ENCODE measurements at regions not wholly inside any gene's neighbourhood (a gene's known extent, or its start where the extent isn't known, plus 50 kb on each side); places are given as distances from the start of the nearest gene placed in this dataset.
"Not testable (repeated sequence)": the region's sequence is repeated elsewhere in the genome, so short reads cannot be mapped to it uniquely, and the experiment has no call there.

DNA sequence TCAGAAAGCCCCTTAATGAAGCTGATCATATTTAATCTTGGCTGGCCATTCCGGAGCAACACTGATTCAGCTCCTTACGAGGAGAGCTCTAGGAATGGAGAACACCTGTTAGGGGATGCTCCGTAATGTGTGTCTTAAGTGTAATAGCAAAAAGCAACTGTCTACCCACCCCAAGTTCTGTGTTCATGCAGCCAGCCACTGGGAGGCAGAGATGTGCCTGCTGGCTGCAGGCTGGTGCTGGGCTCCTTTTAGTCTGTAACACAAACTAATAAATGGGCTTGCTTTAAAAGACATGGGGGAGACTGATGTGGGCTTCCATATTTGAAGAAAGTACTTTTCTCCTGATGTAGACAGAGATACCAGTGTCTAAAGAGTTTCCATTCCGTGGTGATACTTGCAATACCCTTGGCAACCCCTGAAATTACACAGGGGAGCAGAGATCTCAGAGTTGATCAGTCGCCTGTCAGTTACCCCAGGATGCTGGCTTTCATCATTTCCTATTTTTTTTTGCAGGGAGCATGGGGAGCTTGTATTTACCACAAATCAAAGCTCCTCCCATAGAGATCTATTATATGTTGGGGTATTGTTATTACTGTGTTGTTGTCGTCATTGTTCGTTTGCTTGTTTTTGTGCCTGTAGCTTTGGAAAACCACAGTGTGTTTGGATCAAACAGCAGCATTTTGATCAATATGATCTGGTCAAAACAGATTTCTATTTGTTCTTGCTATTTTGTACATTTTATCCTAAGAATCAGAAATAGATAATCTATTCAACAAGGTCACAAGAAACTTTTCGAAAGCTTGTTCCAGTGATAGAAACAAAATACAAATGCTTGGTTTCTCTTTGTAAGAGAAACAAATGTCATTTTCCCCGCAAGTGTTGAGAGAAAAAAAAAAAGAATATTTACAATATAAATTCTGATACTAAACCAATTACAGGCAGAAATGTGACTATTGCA is 65.8 kb downstream of the MTX3 start:
- Histone ChIP-seq H3K9me3 (ENCODE audit: control extremely low read depth in 1 of 5, control insufficient read depth in 4 of 5, insufficient read depth in 2 of 5, low read depth in 1 of 5, low read length in 4 of 5) (peaks cover 0 to 9% (median 5%) of the 10 kb centered on the region in 5 experiments), H3K4me1 (ENCODE audit: control extremely low read depth in 1 of 4, control insufficient read depth in 4 of 4, insufficient read depth in 4 of 4, low read length in 3 of 4) (no peaks in the 10 kb centered on the region), H3K36me3 (ENCODE audit: control insufficient read depth in 4 of 4, insufficient read depth in 4 of 4, low read length in 3 of 4) (no peaks in the 10 kb centered on the region), H3K4me3 (ENCODE audit: control insufficient read depth in 1 of 7, extremely low read depth in 1 of 7, insufficient read depth in 4 of 7, low read depth in 2 of 7, low read length in 6 of 7) (no peak overlapping the region), H3K27ac (ENCODE audit: insufficient read depth in 1 of 2, low read depth in 1 of 2, low read length in 2 of 2, poor library complexity in 1 of 2, severe bottlenecking in 2 of 2) (no peak overlapping the region), H3K27me3 (replicated peaks in 2 of 5; ENCODE audit: control insufficient read depth in 4 of 5, insufficient read depth in 5 of 5, low read length in 4 of 5) (peaks cover 0 to 18% (median 0%) of the 10 kb centered on the region in 5 experiments)
- no peak for DNase-seq
- POLR2A ChIA-PET = no interaction called here
- CTCF ChIA-PET = no interaction called here
- WGBS (ENCODE audit: insufficient coverage) = 63% methylated on average over 3 of the region's 9 CpGs

DNA sequence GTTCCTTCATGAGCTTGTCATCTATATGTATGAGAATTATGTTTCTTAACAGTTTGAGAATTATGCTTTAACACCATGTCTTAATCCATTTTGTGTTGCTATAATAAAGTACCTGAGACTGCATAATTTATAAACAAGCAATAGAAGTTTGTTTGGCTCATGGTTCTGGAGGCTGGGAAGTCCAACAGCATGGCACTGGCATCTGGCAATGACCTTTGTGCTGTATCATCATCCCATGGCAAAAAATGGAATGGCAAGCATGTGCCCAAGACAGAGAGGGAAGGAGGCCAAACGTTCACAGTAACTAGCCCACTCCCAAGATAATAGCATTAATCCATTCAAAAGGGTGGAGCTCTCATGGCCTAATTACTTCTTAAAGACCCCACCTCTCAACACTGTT is 67.6 kb downstream of the MTX3 start:
- no peaks in the 10 kb centered on the region for H3K4me1 ChIP-seq (ENCODE audit: control extremely low read depth in 1 of 4, control insufficient read depth in 4 of 4, insufficient read depth in 4 of 4, low read length in 3 of 4)
- no peak overlapping the region for H3K27ac ChIP-seq (ENCODE audit: insufficient read depth in 1 of 2, low read depth in 1 of 2, low read length in 2 of 2, poor library complexity in 1 of 2, severe bottlenecking in 2 of 2)
- no peak for DNase-seq
- no CpG with 5 or more reads among the region's 1 CpG for WGBS (ENCODE audit: insufficient coverage)
- H3K27me3 ChIP-seq (replicated peaks in 2 of 5; ENCODE audit: control insufficient read depth in 4 of 5, insufficient read depth in 5 of 5, low read length in 4 of 5) = peaks cover 0 to 18% (median 0%) of the 10 kb centered on the region in 5 experiments
- CTCF ChIA-PET = interaction anchor here (1.1 kb wide), 1 partner anchor 16 kb away, joined by 4 read pairs; no protein-coding TSS in a partner anchor
- H3K4me3 ChIP-seq (ENCODE audit: control insufficient read depth in 1 of 7, extremely low read depth in 1 of 7, insufficient read depth in 4 of 7, low read depth in 2 of 7, low read length in 6 of 7) = no peak overlapping the region
- peaks cover 1 to 15% (median 5%) of the 10 kb centered on the region in 5 experiments for H3K9me3 ChIP-seq (ENCODE audit: control extremely low read depth in 1 of 5, control insufficient read depth in 4 of 5, insufficient read depth in 2 of 5, low read depth in 1 of 5, low read length in 4 of 5)
- no peaks in the 10 kb centered on the region for H3K36me3 ChIP-seq (ENCODE audit: control insufficient read depth in 4 of 4, insufficient read depth in 4 of 4, low read length in 3 of 4)
- POLR2A ChIA-PET = no interaction called here

DNA sequence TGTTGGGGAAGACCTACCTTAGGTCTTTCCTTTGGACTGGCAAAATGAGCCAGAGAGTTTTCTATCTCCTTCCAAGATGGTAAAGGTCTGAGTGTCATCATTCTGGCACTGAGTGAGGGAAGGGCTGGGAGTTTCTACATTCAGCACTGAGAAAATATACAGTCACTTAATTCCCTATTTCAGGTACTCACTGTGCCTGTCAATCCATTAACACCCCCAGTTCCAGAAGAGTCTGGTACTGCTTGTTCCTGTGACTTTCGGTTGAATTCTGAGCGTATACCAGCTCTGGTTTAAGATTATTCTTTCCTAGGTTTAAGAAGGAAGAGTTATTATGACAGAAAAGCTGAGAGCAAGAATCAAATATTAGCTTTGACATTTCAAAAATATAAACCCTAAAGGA is 68.4 kb downstream of the MTX3 start:
- no CpG with 5 or more reads among the region's 2 CpGs for WGBS (ENCODE audit: insufficient coverage)
- no peak overlapping the region for H3K4me3 ChIP-seq (ENCODE audit: control insufficient read depth in 1 of 7, extremely low read depth in 1 of 7, insufficient read depth in 4 of 7, low read depth in 2 of 7, low read length in 6 of 7)

DNA sequence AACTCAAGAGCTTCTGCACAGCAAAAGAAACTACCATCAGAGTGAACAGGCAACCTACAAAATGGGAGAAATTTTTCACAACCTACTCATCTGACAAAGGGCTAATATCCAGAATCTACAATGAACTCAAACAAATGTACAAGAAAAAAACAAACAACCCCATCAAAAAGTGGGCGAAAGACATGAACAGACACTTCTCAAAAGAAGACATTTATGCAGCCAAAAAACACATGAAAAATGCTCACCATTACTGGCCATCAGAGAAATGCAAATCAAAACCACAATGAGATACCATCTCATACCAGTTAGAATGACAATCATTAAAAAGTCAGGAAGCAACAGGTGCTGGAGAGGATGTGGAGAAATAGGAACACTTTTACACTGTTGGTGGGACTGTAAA is 83.6 kb downstream of the MTX3 start:
- CTCF ChIA-PET = not testable (repeated sequence)
- no CpG with 5 or more reads among the region's 1 CpG for WGBS (ENCODE audit: insufficient coverage)
- peaks cover 0 to 13% (median 4%) of the 10 kb centered on the region in 5 experiments for H3K27me3 ChIP-seq (replicated peaks in 2 of 5; ENCODE audit: control insufficient read depth in 4 of 5, insufficient read depth in 5 of 5, low read length in 4 of 5)

More for the DNA sequence above, 68.4 kb downstream of the MTX3 start:
- Histone ChIP-seq H3K36me3 (ENCODE audit: control insufficient read depth in 4 of 4, insufficient read depth in 4 of 4, low read length in 3 of 4) (no peaks in the 10 kb centered on the region), H3K27me3 (replicated peaks in 2 of 5; ENCODE audit: control insufficient read depth in 4 of 5, insufficient read depth in 5 of 5, low read length in 4 of 5) (peaks cover 0 to 18% (median 0%) of the 10 kb centered on the region in 5 experiments), H3K9me3 (ENCODE audit: control extremely low read depth in 1 of 5, control insufficient read depth in 4 of 5, insufficient read depth in 2 of 5, low read depth in 1 of 5, low read length in 4 of 5) (peaks cover 3 to 23% (median 8%) of the 10 kb centered on the region in 5 experiments), H3K27ac (ENCODE audit: insufficient read depth in 1 of 2, low read depth in 1 of 2, low read length in 2 of 2, poor library complexity in 1 of 2, severe bottlenecking in 2 of 2) (no peak overlapping the region), H3K4me1 (ENCODE audit: control extremely low read depth in 1 of 4, control insufficient read depth in 4 of 4, insufficient read depth in 4 of 4, low read length in 3 of 4) (no peaks in the 10 kb centered on the region)
- ChIA-PET CTCF (no interaction called here), POLR2A (interaction anchor here (0.6 kb wide), 1 partner anchor 28 kb away, joined by 3 read pairs; no protein-coding TSS in a partner anchor)
- DNase-seq = no peak

DNA sequence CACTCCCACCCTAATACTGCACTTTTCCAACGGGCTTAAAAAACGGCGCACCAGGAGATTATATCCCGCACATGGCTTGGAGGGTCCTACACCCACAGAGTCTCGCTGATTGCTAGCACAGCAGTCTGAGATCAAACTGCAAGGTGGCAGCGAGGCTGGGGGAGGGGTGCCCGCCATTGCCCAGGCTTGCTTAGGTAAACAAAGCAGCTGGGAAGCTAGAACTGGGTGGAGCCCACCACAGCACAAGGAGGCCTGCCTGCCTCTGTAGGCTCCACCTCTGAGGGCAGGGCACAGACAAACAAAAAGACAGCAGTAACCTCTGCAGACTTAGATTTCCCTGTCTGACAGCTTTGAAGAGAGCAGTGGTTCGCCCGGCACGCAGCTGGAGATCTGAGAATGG is 88.5 kb downstream of the MTX3 start:
- H3K4me1 ChIP-seq (ENCODE audit: control extremely low read depth in 1 of 4, control insufficient read depth in 4 of 4, insufficient read depth in 4 of 4, low read length in 3 of 4); POLR2A ChIA-PET; DNase-seq; H3K36me3 ChIP-seq (ENCODE audit: control insufficient read depth in 4 of 4, insufficient read depth in 4 of 4, low read length in 3 of 4); H3K4me3 ChIP-seq (ENCODE audit: control insufficient read depth in 1 of 7, extremely low read depth in 1 of 7, insufficient read depth in 4 of 7, low read depth in 2 of 7, low read length in 6 of 7); CTCF ChIA-PET; H3K9me3 ChIP-seq (ENCODE audit: control extremely low read depth in 1 of 5, control insufficient read depth in 4 of 5, insufficient read depth in 2 of 5, low read depth in 1 of 5, low read length in 4 of 5); H3K27me3 ChIP-seq (replicated peaks in 2 of 5; ENCODE audit: control insufficient read depth in 4 of 5, insufficient read depth in 5 of 5, low read length in 4 of 5); H3K27ac ChIP-seq (ENCODE audit: insufficient read depth in 1 of 2, low read depth in 1 of 2, low read length in 2 of 2, poor library complexity in 1 of 2, severe bottlenecking in 2 of 2): not testable (repeated sequence)
- WGBS (ENCODE audit: insufficient coverage) = 100% methylated on average over 2 of the region's 10 CpGs

More for the DNA sequence above, 83.6 kb downstream of the MTX3 start:
- POLR2A ChIA-PET; H3K27ac ChIP-seq (ENCODE audit: insufficient read depth in 1 of 2, low read depth in 1 of 2, low read length in 2 of 2, poor library complexity in 1 of 2, severe bottlenecking in 2 of 2); DNase-seq; H3K36me3 ChIP-seq (ENCODE audit: control insufficient read depth in 4 of 4, insufficient read depth in 4 of 4, low read length in 3 of 4); H3K4me3 ChIP-seq (ENCODE audit: control insufficient read depth in 1 of 7, extremely low read depth in 1 of 7, insufficient read depth in 4 of 7, low read depth in 2 of 7, low read length in 6 of 7); H3K4me1 ChIP-seq (ENCODE audit: control extremely low read depth in 1 of 4, control insufficient read depth in 4 of 4, insufficient read depth in 4 of 4, low read length in 3 of 4); H3K9me3 ChIP-seq (ENCODE audit: control extremely low read depth in 1 of 5, control insufficient read depth in 4 of 5, insufficient read depth in 2 of 5, low read depth in 1 of 5, low read length in 4 of 5): not testable (repeated sequence)

DNA sequence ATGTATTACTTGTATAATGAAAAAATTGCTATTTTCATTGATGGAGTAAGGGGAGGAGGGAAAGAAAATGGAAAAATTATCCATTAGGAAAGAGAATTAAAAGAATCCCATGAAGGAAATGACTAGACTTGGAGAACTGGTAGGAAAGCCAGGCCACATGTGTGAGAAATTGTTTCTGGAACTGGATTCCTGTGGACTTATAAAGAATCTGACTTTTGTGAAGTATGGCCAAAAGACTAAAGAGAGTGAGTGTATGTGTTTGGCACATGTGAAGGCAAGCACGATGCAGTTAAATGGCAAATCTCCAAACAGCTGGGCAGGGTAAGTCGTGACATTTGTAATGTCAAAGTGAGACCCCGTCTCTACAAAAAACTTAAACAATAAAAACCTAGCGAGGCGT is 89.4 kb downstream of the MTX3 start:
- DNase-seq = no peak
- Histone ChIP-seq H3K27me3 (replicated peaks in 2 of 5; ENCODE audit: control insufficient read depth in 4 of 5, insufficient read depth in 5 of 5, low read length in 4 of 5) (peaks cover 0 to 6% (median 2%) of the 10 kb centered on the region in 5 experiments), H3K27ac (ENCODE audit: insufficient read depth in 1 of 2, low read depth in 1 of 2, low read length in 2 of 2, poor library complexity in 1 of 2, severe bottlenecking in 2 of 2) (no peak overlapping the region), H3K4me3 (ENCODE audit: control insufficient read depth in 1 of 7, extremely low read depth in 1 of 7, insufficient read depth in 4 of 7, low read depth in 2 of 7, low read length in 6 of 7) (no peak overlapping the region), H3K36me3 (ENCODE audit: control insufficient read depth in 4 of 4, insufficient read depth in 4 of 4, low read length in 3 of 4) (no peaks in the 10 kb centered on the region), H3K4me1 (ENCODE audit: control extremely low read depth in 1 of 4, control insufficient read depth in 4 of 4, insufficient read depth in 4 of 4, low read length in 3 of 4) (no peaks in the 10 kb centered on the region), H3K9me3 (ENCODE audit: control extremely low read depth in 1 of 5, control insufficient read depth in 4 of 5, insufficient read depth in 2 of 5, low read depth in 1 of 5, low read length in 4 of 5) (peaks cover 0 to 3% (median 0%) of the 10 kb centered on the region in 5 experiments)
- ChIA-PET POLR2A (no interaction called here), CTCF (no interaction called here)
- WGBS (ENCODE audit: insufficient coverage) = 100% methylated on average over 4 of the region's 5 CpGs

DNA sequence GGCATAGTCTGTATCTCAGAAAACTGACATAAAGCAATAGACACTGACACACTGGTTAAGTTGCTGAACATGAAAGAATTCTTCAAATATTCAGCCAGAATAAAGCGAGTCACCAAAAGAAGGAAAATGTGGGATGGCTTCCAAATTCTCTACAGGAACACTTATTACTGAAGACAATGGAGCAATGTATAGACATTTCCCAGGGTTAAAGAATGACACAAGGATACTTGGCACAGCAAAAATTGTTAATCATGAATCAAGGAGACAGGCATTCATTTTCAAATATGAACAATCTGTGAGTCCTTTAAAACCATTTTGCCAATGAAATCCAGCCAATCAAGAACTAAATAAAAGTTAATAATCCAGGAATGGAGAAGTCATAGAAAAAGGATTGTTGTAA is 92.5 kb downstream of the MTX3 start:
- ChIA-PET CTCF (no interaction called here), POLR2A (no interaction called here)
- no peaks in the 10 kb centered on the region for H3K4me1 ChIP-seq (ENCODE audit: control extremely low read depth in 1 of 4, control insufficient read depth in 4 of 4, insufficient read depth in 4 of 4, low read length in 3 of 4)
- H3K27ac ChIP-seq (ENCODE audit: insufficient read depth in 1 of 2, low read depth in 1 of 2, low read length in 2 of 2, poor library complexity in 1 of 2, severe bottlenecking in 2 of 2) = no peak overlapping the region
- DNase-seq = no peak
- no peak overlapping the region for H3K4me3 ChIP-seq (ENCODE audit: control insufficient read depth in 1 of 7, extremely low read depth in 1 of 7, insufficient read depth in 4 of 7, low read depth in 2 of 7, low read length in 6 of 7)
- H3K9me3 ChIP-seq (ENCODE audit: control extremely low read depth in 1 of 5, control insufficient read depth in 4 of 5, insufficient read depth in 2 of 5, low read depth in 1 of 5, low read length in 4 of 5) = peaks cover 0 to 6% (median 0%) of the 10 kb centered on the region in 5 experiments
- WGBS (ENCODE audit: insufficient coverage) = 100% methylated on average over 1 of the region's 1 CpG
- H3K36me3 ChIP-seq (ENCODE audit: control insufficient read depth in 4 of 4, insufficient read depth in 4 of 4, low read length in 3 of 4) = no peaks in the 10 kb centered on the region
- H3K27me3 ChIP-seq (replicated peaks in 2 of 5; ENCODE audit: control insufficient read depth in 4 of 5, insufficient read depth in 5 of 5, low read length in 4 of 5) = peaks cover 0 to 23% (median 6%) of the 10 kb centered on the region in 5 experiments
